Nephron (organoid): ENCODE measurements at regions not wholly inside any gene's neighbourhood (a gene's known extent, or its start where the extent isn't known, plus 50 kb on each side); places are given as distances from the start of the nearest gene placed in this dataset.
A peak's percentile ranks its signal among the peaks of the same experiment; 100 is the strongest.
"Not testable (repeated sequence)": the region's sequence is repeated elsewhere in the genome, so short reads cannot be mapped to it uniquely, and the experiment has no call there.

Experiments used
- H3K27ac Mint-ChIP-seq, 3 experiments: 2 replicates each; pipeline ENCODE4 v1.8.0; 2020; ENCODE audit warnings: mixed read lengths in 3 of 3, mild to moderate bottlenecking in 2 of 3, moderate library complexity in 1 of 3
- H3K27me3 Mint-ChIP-seq: 2 replicates; pipeline ENCODE4 v1.8.0; 2021; ENCODE audit warnings: low read depth, mild to moderate bottlenecking, moderate library complexity, mixed read lengths
- H3K36me3 Mint-ChIP-seq: 2 replicates; pipeline ENCODE4 v1.8.0; 2020; ENCODE audit warnings: low read depth, mixed read lengths
- H3K4me1 Mint-ChIP-seq: 2 replicates; pipeline ENCODE4 v1.8.0; 2020; ENCODE audit warnings: mixed read lengths
- H3K4me3 Mint-ChIP-seq, 3 experiments: 2 replicates each; pipeline ENCODE4 v1.8.0; 2020; ENCODE audit warnings: mild to moderate bottlenecking in 3 of 3, mixed read lengths in 3 of 3, moderate library complexity in 2 of 3
- H3K9me3 Mint-ChIP-seq: 2 replicates; pipeline ENCODE4 v1.8.0; 2020; ENCODE audit warnings: mixed read lengths
- CTCF ChIP-seq, 3 experiments: fragments of 200-600 bp; sonication (generic); IDR thresholded peaks; one replicate each; pipeline ENCODE4 v1.5.0; 2021; ENCODE audit warnings: antibody characterized with exemption in 3 of 3; ENCODE audit not compliant: unreplicated experiment in 3 of 3

- Mint-ChIP-seq H3K4me3 (no peak overlapping the region), H3K27ac (no peak overlapping the region), H3K4me1 (no peaks in the 10 kb centered on the region), H3K27me3 (no peaks in the 10 kb centered on the region), H3K9me3 (peaks cover 16% of the 10 kb centered on the region), H3K36me3 (peaks cover 4% of the 10 kb centered on the region)
- TF ChIP-seq CTCF (IDR thresholded peaks at IDR 0.05; ENCODE audit: unreplicated experiment in 3 of 3) = no peak
Observed at GRCh38 chr1:60841116-60842046, 241.0 kb upstream of the NFIA start.

- not testable (repeated sequence) for H3K4me3 Mint-ChIP-seq, H3K27ac Mint-ChIP-seq, H3K4me1 Mint-ChIP-seq, H3K36me3 Mint-ChIP-seq, H3K27me3 Mint-ChIP-seq
- H3K9me3 Mint-ChIP-seq = peaks cover 20% of the 10 kb centered on the region
Observed at GRCh38 chr1:60840476-60840875, 241.9 kb upstream of the NFIA start.

GRCh38 chr1:60835649-60836048, 246.7 kb upstream of the NFIA start:
- no peak for TF ChIP-seq CTCF (IDR thresholded peaks at IDR 0.05; ENCODE audit: unreplicated experiment in 3 of 3)
- Mint-ChIP-seq H3K27me3 (no peaks in the 10 kb centered on the region), H3K27ac (no peak overlapping the region), H3K4me1 (peaks cover 6% of the 10 kb centered on the region), H3K4me3 (no peak overlapping the region), H3K9me3 (peaks cover 11% of the 10 kb centered on the region), H3K36me3 (no peaks in the 10 kb centered on the region)

GRCh38 chr1:60833173-60833572, 249.2 kb upstream of the NFIA start:
- Mint-ChIP-seq H3K4me1 (peaks cover 6% of the 10 kb centered on the region), H3K9me3 (peaks cover 8% of the 10 kb centered on the region), H3K27me3 (no peaks in the 10 kb centered on the region), H3K27ac (peak overlapping the region; percentile 4 to 64 (median 46)), H3K36me3 (no peaks in the 10 kb centered on the region), H3K4me3 (no peak overlapping the region)
- TF ChIP-seq CTCF (IDR thresholded peaks at IDR 0.05; ENCODE audit: unreplicated experiment in 3 of 3) = no peak

GRCh38 chr1:60832367-60832766, 250.0 kb upstream of the NFIA start:
- no peaks in the 10 kb centered on the region for H3K27me3 Mint-ChIP-seq
- peak overlapping the region; percentile 9 to 64 (median 61) for H3K27ac Mint-ChIP-seq
- H3K4me1 Mint-ChIP-seq = peaks cover 6% of the 10 kb centered on the region
- no peak overlapping the region for H3K4me3 Mint-ChIP-seq
- peaks cover 10% of the 10 kb centered on the region for H3K9me3 Mint-ChIP-seq
- H3K36me3 Mint-ChIP-seq = no peaks in the 10 kb centered on the region
- no peak for TF ChIP-seq CTCF (IDR thresholded peaks at IDR 0.05; ENCODE audit: unreplicated experiment in 3 of 3)

GRCh38 chr1:60831780-60832179, 250.6 kb upstream of the NFIA start:
- H3K9me3 Mint-ChIP-seq = peaks cover 12% of the 10 kb centered on the region
- peaks cover 6% of the 10 kb centered on the region for H3K4me1 Mint-ChIP-seq
- H3K27ac Mint-ChIP-seq = peak overlapping the region; percentile 61 to 81 (median 64)
- H3K4me3 Mint-ChIP-seq = no peak overlapping the region
- TF ChIP-seq CTCF (IDR thresholded peaks at IDR 0.05; ENCODE audit: unreplicated experiment in 3 of 3) = no peak
- no peaks in the 10 kb centered on the region for H3K36me3 Mint-ChIP-seq
- no peaks in the 10 kb centered on the region for H3K27me3 Mint-ChIP-seq
